TTC549 (cell line): ENCODE measurements at regions not wholly inside any gene's neighbourhood (a gene's known extent, or its start where the extent isn't known, plus 50 kb on each side); places are given as distances from the start of the nearest gene placed in this dataset.
"Not testable (repeated sequence)": the region's sequence is repeated elsewhere in the genome, so short reads cannot be mapped to it uniquely, and the experiment has no call there.

Source experiments
- FAIRE-seq: peaks from 2 replicates; lab custom pipeline; 2012; peaks lifted over from hg19 to GRCh38; lab: Jason Lieb, UNC

- FAIRE-seq = no peak
Observed at GRCh38 chr3:106913111-106913698, 464.0 kb upstream of the CCDC54 start.

- no peak for FAIRE-seq
Observed at GRCh38 chr3:106913966-106914365, 463.3 kb upstream of the CCDC54 start.

- no peak for FAIRE-seq
Observed at GRCh38 chr3:106920609-106921008, 456.6 kb upstream of the CCDC54 start.

- no peak for FAIRE-seq
Observed at GRCh38 chr3:106929081-106929480, 448.2 kb upstream of the CCDC54 start.

GRCh38 chr3:106930086-106930485 is 447.2 kb upstream of the CCDC54 start:
- no peak for FAIRE-seq

GRCh38 chr3:106931904-106932303 is 445.3 kb upstream of the CCDC54 start:
- no peak for FAIRE-seq

GRCh38 chr3:106936337-106936736 is 440.9 kb upstream of the CCDC54 start:
- FAIRE-seq = no peak

GRCh38 chr3:106942051-106942450 is 435.2 kb upstream of the CCDC54 start:
- FAIRE-seq = no peak

GRCh38 chr3:106943071-106943470 is 434.2 kb upstream of the CCDC54 start:
- FAIRE-seq = no peak

- FAIRE-seq = no peak
Observed at GRCh38 chr3:106945435-106945834, 431.8 kb upstream of the CCDC54 start.

- FAIRE-seq = no peak
Observed at GRCh38 chr3:106946866-106947265, 430.4 kb upstream of the CCDC54 start.

- no peak for FAIRE-seq
Observed at GRCh38 chr3:106957029-106957428, 420.2 kb upstream of the CCDC54 start.

- FAIRE-seq = no peak
Observed at GRCh38 chr3:106962993-106963392, 414.2 kb upstream of the CCDC54 start.

- FAIRE-seq = no peak
Observed at GRCh38 chr3:106963442-106963841, 413.8 kb upstream of the CCDC54 start.

- FAIRE-seq = no peak
Observed at GRCh38 chr3:106965307-106965706, 411.9 kb upstream of the CCDC54 start.

GRCh38 chr3:106969596-106969995 is 407.6 kb upstream of the CCDC54 start:
- no peak for FAIRE-seq

GRCh38 chr3:106981392-106981791 is 395.8 kb upstream of the CCDC54 start:
- FAIRE-seq = no peak

GRCh38 chr3:106985721-106986120 is 391.5 kb upstream of the CCDC54 start:
- FAIRE-seq = no peak

- FAIRE-seq = not testable (repeated sequence)
Observed at GRCh38 chr3:106998841-106999682, 378.2 kb upstream of the CCDC54 start.

- no peak for FAIRE-seq
Observed at GRCh38 chr3:107001635-107002034, 375.6 kb upstream of the CCDC54 start.

GRCh38 chr3:107005352-107005751 is 371.9 kb upstream of the CCDC54 start:
- FAIRE-seq = not testable (repeated sequence)

GRCh38 chr3:107008213-107008612 is 369.0 kb upstream of the CCDC54 start:
- no peak for FAIRE-seq

- FAIRE-seq = no peak
Observed at GRCh38 chr3:107013641-107014040, 363.6 kb upstream of the CCDC54 start.

- FAIRE-seq = no peak
Observed at GRCh38 chr3:107024551-107025026, 352.6 kb upstream of the CCDC54 start.
